ENCODE measurements at regions not wholly inside any gene's neighbourhood (a gene's known extent, or its start where the extent isn't known, plus 50 kb on each side); places are given as distances from the start of the nearest gene placed in this dataset.

DNA sequence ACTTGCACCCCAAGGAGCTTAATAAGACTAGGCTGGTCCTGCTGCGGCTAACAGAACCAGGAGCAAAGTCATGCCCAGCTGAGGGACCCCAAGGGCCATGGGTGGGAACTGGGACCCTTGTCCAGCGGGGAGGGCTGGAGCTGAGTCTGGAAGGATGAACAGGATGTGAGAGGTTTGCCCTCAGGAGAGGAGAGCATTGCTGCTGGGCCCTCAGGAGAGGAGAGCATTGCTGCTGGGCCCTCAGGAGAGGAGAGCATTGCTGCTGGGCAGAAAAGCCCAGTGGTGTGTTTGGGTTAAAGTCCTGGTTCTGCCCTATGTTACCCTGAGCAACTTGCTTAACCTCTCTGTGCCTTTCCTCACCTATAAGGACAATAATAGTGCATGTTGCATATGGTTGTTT, 125.8 kb downstream of the MACROH2A1 start:
- ATAC-seq: peak; percentile 59
- POLR2A ChIA-PET: interaction anchor here (1.3 to 4.0 kb wide), 2 partner anchors 9 to 31 kb away, joined by 3 to 29 read pairs; no protein-coding TSS in a partner anchor
- no peaks in the 10 kb centered on the region for H3K79me2 ChIP-seq (ENCODE audit: insufficient read depth, low read length)
- H3K9me3 ChIP-seq (ENCODE audit: low read length): no peaks in the 10 kb centered on the region
- intact Hi-C loops (cut with micrococcal nuclease; ENCODE audit: unreplicated experiment) (no loop called here), in situ Hi-C loops (cut with HindIII; ENCODE audit: extremely low pct_ligation_motif_present, low pct_unique_long_range_greater_than_20kb) (no loop called here)
- H3K27me3 ChIP-seq (ENCODE audit: control insufficient read depth in 1 of 2, insufficient read depth in 2 of 2, low read length in 2 of 2): no peaks in the 10 kb centered on the region
- no peaks in the 10 kb centered on the region for H3K36me3 ChIP-seq (replicated peaks in 1 of 2; ENCODE audit: control insufficient read depth in 1 of 2, insufficient read depth in 2 of 2, low read length in 2 of 2)
- no peak for FAIRE-seq
- 100% methylated on average over 2 of the region's 2 CpGs for WGBS (ENCODE audit: low lambda C conversion rate)
- TF ChIP-seq ZNF768 (CRISPR knock-in tag; IDR thresholded peaks at IDR 0.05): peak; percentile 62
- no peak for TF ChIP-seq PHF8 (CRISPR knock-in tag; IDR thresholded peaks at IDR 0.05)
- TF ChIP-seq CHD4 (IDR thresholded peaks at IDR 0.05; ENCODE audit: borderline replicate concordance, low read length): no peak
- TF ChIP-seq, protein P1, sequence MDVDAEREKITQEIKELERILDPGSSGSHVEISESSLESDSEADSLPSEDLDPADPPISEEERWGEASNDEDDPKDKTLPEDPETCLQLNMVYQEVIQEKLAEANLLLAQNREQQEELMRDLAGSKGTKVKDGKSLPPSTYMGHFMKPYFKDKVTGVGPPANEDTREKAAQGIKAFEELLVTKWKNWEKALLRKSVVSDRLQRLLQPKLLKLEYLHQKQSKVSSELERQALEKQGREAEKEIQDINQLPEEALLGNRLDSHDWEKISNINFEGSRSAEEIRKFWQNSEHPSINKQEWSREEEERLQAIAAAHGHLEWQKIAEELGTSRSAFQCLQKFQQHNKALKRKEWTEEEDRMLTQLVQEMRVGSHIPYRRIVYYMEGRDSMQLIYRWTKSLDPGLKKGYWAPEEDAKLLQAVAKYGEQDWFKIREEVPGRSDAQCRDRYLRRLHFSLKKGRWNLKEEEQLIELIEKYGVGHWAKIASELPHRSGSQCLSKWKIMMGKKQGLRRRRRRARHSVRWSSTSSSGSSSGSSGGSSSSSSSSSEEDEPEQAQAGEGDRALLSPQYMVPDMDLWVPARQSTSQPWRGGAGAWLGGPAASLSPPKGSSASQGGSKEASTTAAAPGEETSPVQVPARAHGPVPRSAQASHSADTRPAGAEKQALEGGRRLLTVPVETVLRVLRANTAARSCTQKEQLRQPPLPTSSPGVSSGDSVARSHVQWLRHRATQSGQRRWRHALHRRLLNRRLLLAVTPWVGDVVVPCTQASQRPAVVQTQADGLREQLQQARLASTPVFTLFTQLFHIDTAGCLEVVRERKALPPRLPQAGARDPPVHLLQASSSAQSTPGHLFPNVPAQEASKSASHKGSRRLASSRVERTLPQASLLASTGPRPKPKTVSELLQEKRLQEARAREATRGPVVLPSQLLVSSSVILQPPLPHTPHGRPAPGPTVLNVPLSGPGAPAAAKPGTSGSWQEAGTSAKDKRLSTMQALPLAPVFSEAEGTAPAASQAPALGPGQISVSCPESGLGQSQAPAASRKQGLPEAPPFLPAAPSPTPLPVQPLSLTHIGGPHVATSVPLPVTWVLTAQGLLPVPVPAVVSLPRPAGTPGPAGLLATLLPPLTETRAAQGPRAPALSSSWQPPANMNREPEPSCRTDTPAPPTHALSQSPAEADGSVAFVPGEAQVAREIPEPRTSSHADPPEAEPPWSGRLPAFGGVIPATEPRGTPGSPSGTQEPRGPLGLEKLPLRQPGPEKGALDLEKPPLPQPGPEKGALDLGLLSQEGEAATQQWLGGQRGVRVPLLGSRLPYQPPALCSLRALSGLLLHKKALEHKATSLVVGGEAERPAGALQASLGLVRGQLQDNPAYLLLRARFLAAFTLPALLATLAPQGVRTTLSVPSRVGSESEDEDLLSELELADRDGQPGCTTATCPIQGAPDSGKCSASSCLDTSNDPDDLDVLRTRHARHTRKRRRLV (CRISPR knock-in tag; IDR thresholded peaks at IDR 0.05): no peak
- TF ChIP-seq MAFF (IDR thresholded peaks at IDR 0.05; ENCODE audit: low read depth, low read length): no peak
- TF ChIP-seq, protein P2, sequence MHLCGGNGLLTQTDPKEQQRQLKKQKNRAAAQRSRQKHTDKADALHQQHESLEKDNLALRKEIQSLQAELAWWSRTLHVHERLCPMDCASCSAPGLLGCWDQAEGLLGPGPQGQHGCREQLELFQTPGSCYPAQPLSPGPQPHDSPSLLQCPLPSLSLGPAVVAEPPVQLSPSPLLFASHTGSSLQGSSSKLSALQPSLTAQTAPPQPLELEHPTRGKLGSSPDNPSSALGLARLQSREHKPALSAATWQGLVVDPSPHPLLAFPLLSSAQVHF (CRISPR knock-in tag; IDR thresholded peaks at IDR 0.05): no peak
- TF ChIP-seq IRX3 (CRISPR knock-in tag; IDR thresholded peaks at IDR 0.05; ENCODE audit: borderline replicate concordance, low read depth): no peak
- H3K4me2 ChIP-seq (ENCODE audit: low read depth, low read length): no peak overlapping the region
- no TSS peak for BruUV-seq (replicated peaks)
- CTCF ChIA-PET (ENCODE audit: low intra/inter-chr PET ratio, low total read pairs): no interaction called here
- H3K9ac ChIP-seq (ENCODE audit: insufficient read depth, low read depth, low read length): no peak overlapping the region
- H2AFZ ChIP-seq (ENCODE audit: low read length): no peak overlapping the region
- no peak overlapping the region for H3K27ac ChIP-seq (ENCODE audit: extremely low read length, insufficient read depth, low read length)
- no peaks in the 10 kb centered on the region for H4K20me1 ChIP-seq (ENCODE audit: insufficient read depth, low read length)
- DNase-seq (ENCODE audit: low spot score): no peak
- H3K4me3 ChIP-seq (replicated peaks in 1 of 3; ENCODE audit: insufficient read depth in 1 of 3, low read depth in 2 of 3, low read length in 3 of 3): no peak overlapping the region
- peaks cover 28% of the 10 kb centered on the region for H3K4me1 ChIP-seq (ENCODE audit: insufficient read depth, low read length)

Measured in HepG2 (cell line).